Motor neuron (in vitro differentiated cells): ENCODE measurements at regions not wholly inside any gene's neighbourhood (a gene's known extent, or its start where the extent isn't known, plus 50 kb on each side); places are given as distances from the start of the nearest gene placed in this dataset.

Source experiments
- ATAC-seq, 8 experiments: fragments of 200-7000 bp; cut with Tn5 transposase; replicated peaks in 6 of 8; 2 replicates each; pipeline ENCODE4 v1.8.0; 2021; ENCODE audit warnings: mild to moderate bottlenecking in 8 of 8, moderate library complexity in 8 of 8
- H3K27ac ChIP-seq, 2 donors: fragments of 250-450 bp; sonication (Bioruptor Pico); 2 replicates each; pipeline ENCODE4 v1.9.0; 2021; ENCODE audit warnings: antibody characterized with exemption in 2 of 2, mild to moderate bottlenecking in 2 of 2, moderate library complexity in 1 of 2
- H3K4me1 ChIP-seq, 2 donors: fragments of 250-450 bp; sonication (Bioruptor Pico); replicated peaks in 1 of 2; 2 replicates each; pipeline ENCODE4 v1.6.1; 2021; ENCODE audit warnings: antibody characterized with exemption in 2 of 2, mild to moderate bottlenecking in 2 of 2, moderate library complexity in 1 of 2
- H3K4me3 ChIP-seq, 5 donors: fragments of 250-450 bp; sonication (Bioruptor Pico); 2 replicates each; pipeline ENCODE4 v1.9.0; 2021; ENCODE audit warnings: antibody characterized with exemption in 5 of 5, mild to moderate bottlenecking in 5 of 5, moderate library complexity in 4 of 5
- WGBS, 10 experiments: fragments of 450-650 bp; shearing (Covaris generic); methylation state at CpG; one replicate each; pipeline ENCODE4 v1.0.0; 2022; 5-methylcytosine and 5-hydroxymethylcytosine counted together
- in situ Hi-C, 9 experiments: fragments of 400-800 bp; cut with MboI; loops; one replicate each; pipeline ENCODE4 v1.15.0; 2021; ENCODE audit warnings: low sequenced_read_pairs in 9 of 9, low pct_unique_long_range_greater_than_20kb in 2 of 9; ENCODE audit not compliant: unreplicated experiment in 9 of 9

- peak; percentile 20 to 92 (median 60) for ATAC-seq
- Histone ChIP-seq H3K4me1 (peaks cover 2 to 13% of the 10 kb centered on the region in 2 donors), H3K27ac (no peak overlapping the region), H3K4me3 (no peak overlapping the region)
- WGBS, 10 experiments = 17 to 90% (median 67%) methylated on average over 1 to 5 of the region's 5 CpGs; no CpG with 5 or more reads in 1 of the 10 experiments
- in situ Hi-C loops = loop anchor here in 1 of 9 experiments (25.0 kb wide), 1 partner anchor 346 kb away; the partner anchor contains the start of gene STXBP5
These were observed 267.1 kb downstream of the ADGB start for GRCh38 chr6:146865756-146866379.

DNA sequence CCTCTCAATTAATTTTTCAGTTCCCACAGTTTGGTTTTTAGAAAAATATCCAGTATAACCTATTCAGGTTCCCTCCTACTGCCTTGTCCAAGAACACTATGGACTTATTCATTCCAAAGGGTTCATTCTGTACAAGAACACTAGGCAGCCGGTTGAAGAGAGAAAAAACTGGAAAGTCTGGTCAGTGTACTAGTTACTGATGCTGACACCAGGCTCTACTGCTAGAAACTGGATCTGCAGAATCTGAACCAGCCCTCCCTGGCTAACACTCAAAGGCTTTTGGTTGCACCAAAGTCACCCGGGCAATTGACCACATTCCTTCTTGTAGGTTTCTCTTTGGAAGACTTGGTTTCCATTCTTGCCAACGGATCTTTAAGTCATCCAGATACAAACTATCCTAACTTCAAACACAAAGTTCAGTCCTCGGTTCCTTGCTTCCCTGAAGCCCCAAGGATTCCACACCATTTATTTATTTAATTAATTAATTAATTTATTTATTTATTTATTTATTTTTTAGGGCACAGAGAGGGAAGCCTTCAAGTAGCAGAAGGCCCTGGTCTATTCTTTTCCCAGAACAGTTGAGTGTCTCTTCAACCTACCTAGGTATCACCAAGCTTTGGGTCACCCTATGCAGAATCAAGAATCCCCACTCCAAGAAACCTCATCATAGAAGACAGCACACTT is 268.1 kb downstream of the ADGB start:
- Histone ChIP-seq H3K4me3 (no peak overlapping the region), H3K27ac (no peak overlapping the region), H3K4me1 (peaks cover 3 to 14% of the 10 kb centered on the region in 2 donors)
- ATAC-seq = no peak
- in situ Hi-C loops = loop anchor here in 1 of 9 experiments (25.0 kb wide), 1 partner anchor 345 kb away; the partner anchor contains the start of gene STXBP5
- WGBS, 10 experiments = 50 to 100% (median 89%) methylated on average over 1 to 4 of the region's 4 CpGs

- peak in 1 of 8 experiments; percentile 22 for ATAC-seq
- WGBS, 10 experiments = 71 to 98% (median 89%) methylated on average over 1 to 4 of the region's 4 CpGs; no CpG with 5 or more reads in 3 of the 10 experiments
These were observed 270.0 kb downstream of the ADGB start for GRCh38 chr6:146868671-146869209.

GRCh38 chr6:146870760-146871159 is 272.0 kb downstream of the ADGB start:
- H3K27ac ChIP-seq = no peak overlapping the region
- 77 to 100% (median 100%) methylated on average over 1 to 3 of the region's 3 CpGs; no CpG with 5 or more reads in 2 of the 10 experiments for WGBS, 10 experiments
- in situ Hi-C loops = loop anchor here in 1 of 9 experiments (25.0 kb wide), 1 partner anchor 342 kb away; the partner anchor contains the start of gene STXBP5
- no peak for ATAC-seq
- H3K4me1 ChIP-seq = peaks cover 8 to 19% of the 10 kb centered on the region in 2 donors
- H3K4me3 ChIP-seq = no peak overlapping the region

More at GRCh38 chr6:146868671-146869209, 270.0 kb downstream of the ADGB start:
- H3K4me3 ChIP-seq = no peak overlapping the region
- in situ Hi-C loops = loop anchor here in 1 of 9 experiments (25.0 kb wide), 1 partner anchor 344 kb away; the partner anchor contains the start of gene STXBP5
- no peak overlapping the region for H3K27ac ChIP-seq
- H3K4me1 ChIP-seq = peaks cover 8 to 20% of the 10 kb centered on the region in 2 donors

GRCh38 chr6:146871611-146872425 is 273.0 kb downstream of the ADGB start:
- H3K4me3 ChIP-seq = no peak overlapping the region
- WGBS, 10 experiments = 4 to 89% (median 55%) methylated on average over 2 to 11 of the region's 12 CpGs; no CpG with 5 or more reads in 1 of the 10 experiments
- no peak overlapping the region for H3K27ac ChIP-seq
- H3K4me1 ChIP-seq = peaks cover 12 to 20% of the 10 kb centered on the region in 2 donors
- ATAC-seq = peak; percentile 81 to 97 (median 90)
- in situ Hi-C loops = loop anchor here in 1 of 9 experiments (25.0 kb wide), 1 partner anchor 340 kb away; the partner anchor contains the start of gene STXBP5

DNA sequence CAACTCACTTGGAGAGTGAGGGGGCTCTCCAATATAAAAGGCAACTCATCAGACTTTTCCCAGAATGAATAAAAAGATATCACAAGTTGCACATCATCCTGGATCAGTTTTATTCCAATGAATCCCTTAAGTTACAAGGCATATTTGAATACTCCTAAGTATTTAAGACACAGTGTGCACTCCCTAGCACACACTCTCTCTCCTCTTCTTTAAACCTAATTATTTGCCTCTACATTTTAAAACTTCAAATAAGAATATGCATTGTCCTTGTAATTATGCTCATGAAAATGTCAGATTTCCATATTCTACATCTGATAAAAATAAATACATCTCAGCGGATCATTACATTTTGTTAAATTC is 273.6 kb downstream of the ADGB start:
- in situ Hi-C loops = loop anchor here in 1 of 9 experiments (25.0 kb wide), 1 partner anchor 340 kb away; the partner anchor contains the start of gene STXBP5
- ATAC-seq = peak in 4 of 8 experiments; percentile 13 to 75 (median 30)
- Histone ChIP-seq H3K4me3 (no peak overlapping the region), H3K4me1 (peaks cover 12 to 23% of the 10 kb centered on the region in 2 donors), H3K27ac (no peak overlapping the region)
- WGBS, 10 experiments = 0 to 100% (median 55%) methylated on average over 1 of the region's 1 CpG; no CpG with 5 or more reads in 2 of the 10 experiments

- WGBS, 10 experiments = 20 to 97% (median 93%) methylated on average over 1 to 4 of the region's 4 CpGs
- in situ Hi-C loops = loop anchor here in 1 of 9 experiments (25.0 kb wide), 1 partner anchor 338 kb away; the partner anchor contains the start of gene STXBP5
- H3K4me3 ChIP-seq = no peak overlapping the region
- no peak overlapping the region for H3K27ac ChIP-seq
- no peak for ATAC-seq
- peaks cover 12 to 23% of the 10 kb centered on the region in 2 donors for H3K4me1 ChIP-seq
These were observed 275.7 kb downstream of the ADGB start for GRCh38 chr6:146874278-146875018.

- Histone ChIP-seq H3K4me1 (peaks cover 12 to 23% of the 10 kb centered on the region in 2 donors), H3K27ac (no peak overlapping the region), H3K4me3 (no peak overlapping the region)
- ATAC-seq = no peak
- 88 to 100% (median 93%) methylated on average over 1 to 4 of the region's 4 CpGs; no CpG with 5 or more reads in 2 of the 10 experiments for WGBS, 10 experiments
- in situ Hi-C loops = no loop called here
These were observed 277.1 kb downstream of the ADGB start for GRCh38 chr6:146875927-146876270.

DNA sequence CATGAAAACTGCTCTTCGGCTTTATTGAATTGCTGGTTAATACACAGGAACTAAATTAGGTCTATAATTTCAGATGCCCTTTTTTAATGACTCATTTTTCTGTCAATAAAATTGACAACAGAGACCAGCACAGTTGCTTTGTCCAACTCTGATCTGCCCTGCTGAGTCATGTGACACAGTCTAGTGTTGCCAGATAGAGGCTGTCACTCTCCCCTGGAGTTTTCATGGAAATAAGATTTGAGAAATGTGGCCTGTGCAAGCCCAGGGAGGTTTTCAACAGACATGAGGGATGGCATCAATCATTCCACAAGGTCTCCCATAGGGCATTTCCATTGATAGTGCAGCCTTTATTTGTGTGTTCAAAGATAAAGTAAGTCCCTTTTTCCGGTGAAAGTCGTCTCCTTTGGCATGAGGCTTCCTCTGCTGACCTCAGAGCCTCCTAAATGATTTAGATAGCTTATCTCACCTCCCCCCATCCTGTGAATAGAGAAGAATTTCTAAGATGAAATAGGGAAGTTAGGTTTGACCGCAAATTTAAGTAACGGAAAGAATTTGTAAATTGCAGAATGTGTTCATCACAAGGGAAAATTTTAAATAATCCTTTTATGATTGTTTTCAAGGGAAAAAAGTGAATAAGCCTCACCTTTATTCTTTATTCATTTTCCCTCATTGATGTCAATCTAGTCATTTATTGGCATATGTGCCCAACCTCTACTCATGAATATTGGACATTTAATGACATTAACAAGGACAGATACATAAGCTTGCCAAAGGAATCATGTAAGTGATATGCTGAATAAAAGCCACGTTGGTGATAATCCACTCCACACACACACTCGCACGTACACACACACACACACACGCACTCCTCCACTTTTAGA is 277.7 kb downstream of the ADGB start:
- H3K4me1 ChIP-seq = peaks cover 12 to 22% of the 10 kb centered on the region in 2 donors
- in situ Hi-C loops = no loop called here
- H3K27ac ChIP-seq = no peak overlapping the region
- ATAC-seq = peak in 5 of 8 experiments; percentile 14 to 81 (median 50)
- 60 to 100% (median 86%) methylated on average over 2 to 9 of the region's 9 CpGs for WGBS, 10 experiments
- H3K4me3 ChIP-seq = no peak overlapping the region

DNA sequence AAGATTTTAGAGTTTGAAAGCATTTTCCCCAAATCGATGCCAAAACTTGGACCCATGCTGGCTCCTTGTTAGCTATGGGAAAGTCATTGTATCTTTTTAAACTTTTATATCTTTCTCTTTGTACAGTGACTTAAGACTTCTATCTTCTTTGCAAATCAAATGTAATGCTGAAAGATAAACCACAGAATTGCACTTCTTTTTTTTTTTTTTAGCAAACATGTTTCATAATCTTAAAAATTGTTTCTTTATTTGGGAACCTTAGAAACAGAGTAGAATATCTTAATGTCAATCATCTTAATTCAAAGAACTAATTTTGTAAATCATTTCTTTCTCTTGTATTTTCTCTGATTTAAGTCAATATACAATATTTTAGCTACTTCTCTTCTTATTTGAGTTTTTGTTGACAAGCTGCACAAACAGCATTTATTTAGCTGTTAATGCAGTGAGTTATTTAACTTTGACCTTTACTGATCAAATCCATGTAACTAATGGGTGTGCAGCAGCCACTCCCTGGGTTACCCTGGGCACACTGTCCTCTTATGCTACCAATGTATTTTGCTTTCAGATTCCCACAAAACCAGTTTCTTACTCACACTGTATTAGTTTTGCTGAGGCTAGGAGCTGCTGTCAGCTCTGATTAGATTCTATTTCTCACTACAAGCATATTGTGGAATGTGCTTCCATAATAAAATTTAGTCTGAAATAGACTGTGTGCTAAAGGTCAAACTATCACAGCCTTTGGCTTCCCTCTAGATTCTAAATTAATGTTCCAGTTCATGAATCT is 279.6 kb downstream of the ADGB start:
- 81 to 100% (median 100%) methylated on average over 1 of the region's 1 CpG for WGBS, 10 experiments
- in situ Hi-C loops = no loop called here
- Histone ChIP-seq H3K4me1 (peaks cover 6 to 13% of the 10 kb centered on the region in 2 donors), H3K27ac (no peak overlapping the region), H3K4me3 (no peak overlapping the region)
- ATAC-seq = no peak
